ENCODE measurements at regions not wholly inside any gene's neighbourhood (a gene's known extent, or its start where the extent isn't known, plus 50 kb on each side); places are given as distances from the start of the nearest gene placed in this dataset.

DNA sequence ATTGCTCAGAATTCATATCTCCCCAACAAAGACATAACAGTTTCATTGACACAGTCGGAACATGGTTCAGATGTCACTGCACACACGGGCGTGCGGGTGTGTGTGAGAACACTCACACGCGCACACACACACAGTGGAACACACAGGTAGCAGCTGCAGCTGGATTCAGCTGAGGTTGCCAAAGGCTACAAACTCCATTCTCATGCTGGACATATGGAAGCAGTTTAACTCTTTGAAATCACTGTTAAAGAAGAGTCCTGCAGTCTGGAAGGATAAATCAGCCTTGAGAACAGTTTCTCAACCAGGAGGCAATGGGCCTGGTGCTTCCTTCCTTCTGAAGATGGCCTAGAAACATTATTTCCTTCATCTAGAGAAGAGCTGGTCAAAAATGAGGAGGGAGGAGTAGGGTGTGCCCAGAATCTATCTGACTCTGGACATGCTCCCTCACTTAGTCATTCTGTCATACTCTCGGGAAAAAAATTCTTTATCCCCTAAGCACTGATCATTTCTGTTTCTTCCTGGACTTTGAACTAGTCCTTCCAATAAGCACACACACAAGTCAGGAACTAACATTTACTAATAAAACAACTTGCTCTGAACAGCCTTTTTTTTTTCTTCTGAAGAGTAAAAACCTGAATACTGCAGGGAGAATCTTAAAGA is 160.6 kb downstream of the ZDHHC21 start:
- no peak for TF ChIP-seq POLR2A (IDR thresholded peaks at IDR 0.05)
- TF ChIP-seq, protein P1, sequence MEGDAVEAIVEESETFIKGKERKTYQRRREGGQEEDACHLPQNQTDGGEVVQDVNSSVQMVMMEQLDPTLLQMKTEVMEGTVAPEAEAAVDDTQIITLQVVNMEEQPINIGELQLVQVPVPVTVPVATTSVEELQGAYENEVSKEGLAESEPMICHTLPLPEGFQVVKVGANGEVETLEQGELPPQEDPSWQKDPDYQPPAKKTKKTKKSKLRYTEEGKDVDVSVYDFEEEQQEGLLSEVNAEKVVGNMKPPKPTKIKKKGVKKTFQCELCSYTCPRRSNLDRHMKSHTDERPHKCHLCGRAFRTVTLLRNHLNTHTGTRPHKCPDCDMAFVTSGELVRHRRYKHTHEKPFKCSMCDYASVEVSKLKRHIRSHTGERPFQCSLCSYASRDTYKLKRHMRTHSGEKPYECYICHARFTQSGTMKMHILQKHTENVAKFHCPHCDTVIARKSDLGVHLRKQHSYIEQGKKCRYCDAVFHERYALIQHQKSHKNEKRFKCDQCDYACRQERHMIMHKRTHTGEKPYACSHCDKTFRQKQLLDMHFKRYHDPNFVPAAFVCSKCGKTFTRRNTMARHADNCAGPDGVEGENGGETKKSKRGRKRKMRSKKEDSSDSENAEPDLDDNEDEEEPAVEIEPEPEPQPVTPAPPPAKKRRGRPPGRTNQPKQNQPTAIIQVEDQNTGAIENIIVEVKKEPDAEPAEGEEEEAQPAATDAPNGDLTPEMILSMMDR (IDR thresholded peaks at IDR 0.05) = no peak
- WGBS (ENCODE audit: insufficient coverage, low coverage, low lambda C conversion rate, missing lambda C conversion rate) = 33% methylated on average over 3 of the region's 7 CpGs
- ATAC-seq = no peak
- H3K36me3 ChIP-seq = no peaks in the 10 kb centered on the region
- no peaks in the 10 kb centered on the region for H3K4me1 ChIP-seq
- H3K27ac ChIP-seq = no peak overlapping the region
- H3K4me3 ChIP-seq = no peak overlapping the region
- H3K9me3 ChIP-seq = no peaks in the 10 kb centered on the region
- intact Hi-C loops (cut with DNase I) = no loop called here
- H3K27me3 ChIP-seq = no peaks in the 10 kb centered on the region
- no peak for DNase-seq

DNA sequence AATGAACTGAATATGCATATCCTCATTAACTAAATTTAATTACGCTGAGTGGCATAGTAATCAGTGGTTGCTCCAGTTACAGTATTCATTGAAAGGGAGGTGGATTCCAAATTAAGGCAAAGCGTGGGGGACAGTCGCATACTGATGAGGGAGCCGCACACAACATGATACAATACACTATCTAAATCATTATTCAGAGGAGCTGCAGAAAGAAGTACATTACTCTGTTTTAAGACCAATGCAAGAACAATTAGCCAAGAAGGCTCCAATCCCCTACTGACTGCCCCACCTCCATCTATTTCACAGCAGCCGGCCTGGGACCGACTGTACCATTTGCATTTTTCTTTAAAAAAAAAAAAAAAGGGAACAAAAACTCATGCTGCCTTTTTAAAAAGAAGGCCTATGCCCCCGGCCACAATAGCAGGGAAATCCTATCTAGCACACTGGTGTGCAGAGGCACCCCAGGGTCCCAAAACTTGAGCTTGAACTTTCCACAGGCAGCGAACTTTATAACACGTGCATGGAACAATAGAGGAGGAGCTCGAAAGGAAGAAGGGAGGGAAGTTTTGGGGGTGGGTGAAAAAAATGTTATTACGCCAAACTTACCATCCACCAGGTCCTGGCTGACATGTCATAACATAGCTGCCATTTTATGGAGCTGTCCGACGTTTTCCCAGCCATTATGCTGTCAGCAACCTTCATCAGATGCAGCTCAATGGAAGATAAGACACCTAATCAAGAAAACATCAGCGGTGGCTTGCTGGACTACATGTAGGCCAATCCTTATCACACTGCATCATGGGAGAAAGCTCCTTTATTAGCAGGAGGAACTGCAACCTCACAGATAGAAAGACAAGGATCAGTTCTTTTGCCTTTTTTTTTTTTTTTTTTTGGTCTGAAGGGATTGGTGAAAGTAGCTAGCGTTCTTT is 161.6 kb downstream of the ZDHHC21 start:
- Histone ChIP-seq H3K4me3 (no peak overlapping the region), H3K9me3 (no peaks in the 10 kb centered on the region), H3K36me3 (no peaks in the 10 kb centered on the region), H3K27ac (no peak overlapping the region), H3K27me3 (no peaks in the 10 kb centered on the region), H3K4me1 (no peaks in the 10 kb centered on the region)
- intact Hi-C loops (cut with DNase I) = no loop called here
- no peak for TF ChIP-seq POLR2A (IDR thresholded peaks at IDR 0.05)
- TF ChIP-seq, protein P1 (IDR thresholded peaks at IDR 0.05) = no peak
- no peak for ATAC-seq
- 66% methylated on average over 14 of the region's 15 CpGs for WGBS (ENCODE audit: insufficient coverage, low coverage, low lambda C conversion rate, missing lambda C conversion rate)
- DNase-seq = no peak

DNA sequence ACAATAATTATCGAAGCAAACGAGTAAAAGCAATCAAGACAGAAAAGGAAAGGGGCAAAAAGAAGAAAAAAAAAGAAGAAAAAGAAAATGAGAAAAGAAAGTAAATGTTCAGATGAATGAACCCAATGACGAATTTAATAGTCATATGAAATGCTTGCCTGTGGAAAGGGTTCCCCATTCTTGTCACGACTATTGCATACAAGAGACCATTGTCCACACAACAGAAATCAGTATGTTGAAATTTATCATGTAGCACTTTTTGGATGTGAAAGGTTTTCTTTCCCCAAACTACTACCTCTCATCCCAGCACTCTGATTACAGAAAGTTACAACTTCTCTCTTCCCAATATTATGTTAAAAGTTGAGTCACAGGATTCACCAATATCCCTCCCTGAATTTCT is 162.4 kb downstream of the ZDHHC21 start:
- intact Hi-C loops (cut with DNase I) = no loop called here
- H3K4me1 ChIP-seq = no peaks in the 10 kb centered on the region
- no peak for ATAC-seq

DNA sequence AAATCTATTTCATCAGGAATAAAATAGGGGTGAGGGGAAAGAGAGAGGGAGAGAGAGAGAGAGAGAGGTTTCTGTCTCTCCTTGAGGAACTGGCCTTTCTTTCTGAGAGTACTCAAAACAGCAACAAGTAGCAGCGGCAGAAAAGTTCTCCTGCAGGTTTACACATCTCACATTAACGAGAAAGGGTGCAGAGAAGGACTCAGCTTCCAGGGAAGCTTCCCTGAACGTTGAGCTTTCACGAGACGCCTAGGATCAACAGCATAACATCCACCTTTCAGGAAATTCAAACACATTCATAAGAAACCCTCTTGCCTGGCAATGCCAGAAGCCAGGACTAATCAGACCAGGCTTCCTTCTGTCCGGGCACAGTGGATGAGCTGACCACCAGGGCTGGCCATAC is 162.9 kb downstream of the ZDHHC21 start:
- no peaks in the 10 kb centered on the region for H3K9me3 ChIP-seq
- WGBS (ENCODE audit: insufficient coverage, low coverage, low lambda C conversion rate, missing lambda C conversion rate) = 52% methylated on average over 6 of the region's 6 CpGs

More for the DNA sequence above, 162.4 kb downstream of the ZDHHC21 start:
- no peak for DNase-seq
- H3K27ac ChIP-seq = no peak overlapping the region
- no peaks in the 10 kb centered on the region for H3K9me3 ChIP-seq
- no peaks in the 10 kb centered on the region for H3K27me3 ChIP-seq
- TF ChIP-seq POLR2A (IDR thresholded peaks at IDR 0.05) = no peak
- TF ChIP-seq, protein P1 (IDR thresholded peaks at IDR 0.05) = no peak
- H3K4me3 ChIP-seq = no peak overlapping the region
- 47% methylated on average over 4 of the region's 4 CpGs for WGBS (ENCODE audit: insufficient coverage, low coverage, low lambda C conversion rate, missing lambda C conversion rate)
- no peaks in the 10 kb centered on the region for H3K36me3 ChIP-seq

More for the DNA sequence above, 162.9 kb downstream of the ZDHHC21 start:
- DNase-seq = no peak
- no peak for TF ChIP-seq POLR2A (IDR thresholded peaks at IDR 0.05)
- TF ChIP-seq, protein P1 (IDR thresholded peaks at IDR 0.05) = no peak
- Histone ChIP-seq H3K27ac (no peak overlapping the region), H3K36me3 (no peaks in the 10 kb centered on the region), H3K27me3 (no peaks in the 10 kb centered on the region), H3K4me3 (no peak overlapping the region), H3K4me1 (no peaks in the 10 kb centered on the region)
- intact Hi-C loops (cut with DNase I) = no loop called here
- no peak for ATAC-seq
